ENCODE measurements at regions not wholly inside any gene's neighbourhood (a gene's known extent, or its start where the extent isn't known, plus 50 kb on each side); places are given as distances from the start of the nearest gene placed in this dataset.

- Histone ChIP-seq H3K27me3 (replicated peaks in 1 of 2; ENCODE audit: control insufficient read depth in 2 of 2, insufficient read depth in 2 of 2, low read length in 1 of 2) (no peaks in the 10 kb centered on the region), H3K79me2 (ENCODE audit: control insufficient read depth, insufficient read depth, low read length) (no peaks in the 10 kb centered on the region), H3K27ac (ENCODE audit: control insufficient read depth, insufficient read depth) (no peak overlapping the region), H3K36me3 (ENCODE audit: control insufficient read depth in 2 of 2, insufficient read depth in 2 of 2, low read length in 1 of 2) (no peaks in the 10 kb centered on the region), H3K4me1 (ENCODE audit: control insufficient read depth, insufficient read depth, low read length) (no peaks in the 10 kb centered on the region), H4K20me1 (ENCODE audit: control insufficient read depth, insufficient read depth) (no peaks in the 10 kb centered on the region), H2AFZ (ENCODE audit: control insufficient read depth, low read depth, low read length) (no peak overlapping the region), H3K9ac (ENCODE audit: control insufficient read depth, insufficient read depth, low read length) (no peak overlapping the region), H3K4me2 (ENCODE audit: control insufficient read depth, insufficient read depth) (no peak overlapping the region), H3K4me3 (no peak overlapping the region), H3K9me3 (replicated peaks; ENCODE audit: control insufficient read depth, insufficient read depth, low read length) (no peaks in the 10 kb centered on the region)
- intact Hi-C loops (cut with micrococcal nuclease; ENCODE audit: unreplicated experiment) (no loop called here), in situ Hi-C loops (cut with MboI) (no loop called here)
- WGBS (ENCODE audit: insufficient coverage, insufficient replicate concordance, low lambda C conversion rate, missing lambda C conversion rate): 38% methylated on average over 2 of the region's 2 CpGs
- ChIA-PET RAD21 (ENCODE audit: unreplicated experiment) (no interaction called here), SMC1A (ENCODE audit: uncharacterized antibody, unreplicated experiment) (no interaction called here), CTCF (interaction anchor here (1.3 kb wide), 1 partner anchor 20 kb away, joined by 3 read pairs; no protein-coding TSS in a partner anchor), POLR2A (no interaction called here)
- ATAC-seq (no peak), DNase-seq (ENCODE audit: low read depth, low spot score) (no peak), FAIRE-seq (no peak)
- TF ChIP-seq MEF2B (IDR thresholded peaks at IDR 0.05; ENCODE audit: partially characterized antibody, poor library complexity, severe bottlenecking) (no peak), STAT3 (IDR thresholded peaks at IDR 0.05; ENCODE audit: low read depth, low read length) (no peak), BMI1 (IDR thresholded peaks at IDR 0.05; ENCODE audit: borderline replicate concordance) (no peak), CTCF (IDR thresholded peaks at IDR 0.05 in 2 of 3, conservative IDR thresholded peaks at IDR 0.05 in 1 of 3; ENCODE audit: control insufficient read depth in 2 of 3, extremely low read depth in 1 of 3, insufficient read depth in 1 of 3, low read depth in 3 of 3, low read length in 3 of 3) (no peak), CBX3 (IDR thresholded peaks at IDR 0.05; ENCODE audit: borderline replicate concordance, low read depth) (no peak), TARDBP (IDR thresholded peaks at IDR 0.05; ENCODE audit: borderline replicate concordance) (no peak), ZNF24 (IDR thresholded peaks at IDR 0.05) (no peak), TCF7 (IDR thresholded peaks at IDR 0.05; ENCODE audit: borderline replicate concordance) (no peak)
- BruUV-seq (replicated peaks): no TSS peak
Measured at GRCh38 chr2:84052043-84052442, 407.0 kb downstream of the SUCLG1 start.
